ENCODE measurements at regions not wholly inside any gene's neighbourhood (a gene's known extent, or its start where the extent isn't known, plus 50 kb on each side); places are given as distances from the start of the nearest gene placed in this dataset.

DNA sequence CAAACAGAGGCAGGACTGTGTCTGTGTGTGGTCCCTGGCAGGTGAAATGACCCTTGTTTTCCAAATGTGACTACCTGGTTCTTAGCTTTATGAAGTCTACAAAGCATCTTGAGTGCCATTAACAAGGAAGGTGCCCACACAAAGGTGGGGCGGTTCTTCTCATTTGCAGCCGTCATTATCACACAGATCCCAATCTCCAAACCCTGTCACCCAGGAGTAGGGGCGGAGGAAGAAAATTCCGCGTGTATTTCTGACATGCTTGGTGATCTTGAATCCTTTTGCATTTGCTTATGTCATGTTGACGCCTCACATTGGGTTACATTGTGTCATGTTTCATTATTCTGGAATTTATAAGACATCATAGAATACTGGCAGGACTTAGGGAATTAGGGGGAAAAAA lies 277.3 kb downstream of the VRK1 start:
- no peak overlapping the region for H3K27ac ChIP-seq
- TF ChIP-seq, protein P1, sequence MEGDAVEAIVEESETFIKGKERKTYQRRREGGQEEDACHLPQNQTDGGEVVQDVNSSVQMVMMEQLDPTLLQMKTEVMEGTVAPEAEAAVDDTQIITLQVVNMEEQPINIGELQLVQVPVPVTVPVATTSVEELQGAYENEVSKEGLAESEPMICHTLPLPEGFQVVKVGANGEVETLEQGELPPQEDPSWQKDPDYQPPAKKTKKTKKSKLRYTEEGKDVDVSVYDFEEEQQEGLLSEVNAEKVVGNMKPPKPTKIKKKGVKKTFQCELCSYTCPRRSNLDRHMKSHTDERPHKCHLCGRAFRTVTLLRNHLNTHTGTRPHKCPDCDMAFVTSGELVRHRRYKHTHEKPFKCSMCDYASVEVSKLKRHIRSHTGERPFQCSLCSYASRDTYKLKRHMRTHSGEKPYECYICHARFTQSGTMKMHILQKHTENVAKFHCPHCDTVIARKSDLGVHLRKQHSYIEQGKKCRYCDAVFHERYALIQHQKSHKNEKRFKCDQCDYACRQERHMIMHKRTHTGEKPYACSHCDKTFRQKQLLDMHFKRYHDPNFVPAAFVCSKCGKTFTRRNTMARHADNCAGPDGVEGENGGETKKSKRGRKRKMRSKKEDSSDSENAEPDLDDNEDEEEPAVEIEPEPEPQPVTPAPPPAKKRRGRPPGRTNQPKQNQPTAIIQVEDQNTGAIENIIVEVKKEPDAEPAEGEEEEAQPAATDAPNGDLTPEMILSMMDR (conservative IDR thresholded peaks at IDR 0.05): no peak
- TF ChIP-seq ZFX (IDR thresholded peaks at IDR 0.05): no peak

DNA sequence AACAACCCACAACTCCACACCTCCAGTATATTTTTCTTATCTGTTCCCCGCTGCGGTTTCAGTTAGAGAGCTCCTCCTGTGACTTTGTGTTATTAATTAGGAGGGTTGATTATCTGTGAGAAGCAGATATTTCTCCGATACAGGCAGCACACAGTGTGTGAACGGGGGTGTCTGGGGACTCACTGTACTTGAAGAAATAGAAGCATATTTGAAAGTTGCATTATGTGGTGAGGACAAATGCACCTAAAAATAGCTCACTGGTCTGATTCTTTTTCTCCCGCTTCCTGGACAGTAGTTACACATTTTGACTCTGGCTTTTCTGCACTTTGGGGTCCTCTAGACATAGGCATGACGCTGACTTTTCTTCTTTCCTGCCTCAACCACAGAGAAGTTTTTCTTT lies 277.7 kb downstream of the VRK1 start:
- no peak overlapping the region for H3K27ac ChIP-seq
- TF ChIP-seq, protein P1 (conservative IDR thresholded peaks at IDR 0.05): no peak
- TF ChIP-seq ZFX (IDR thresholded peaks at IDR 0.05): no peak

DNA sequence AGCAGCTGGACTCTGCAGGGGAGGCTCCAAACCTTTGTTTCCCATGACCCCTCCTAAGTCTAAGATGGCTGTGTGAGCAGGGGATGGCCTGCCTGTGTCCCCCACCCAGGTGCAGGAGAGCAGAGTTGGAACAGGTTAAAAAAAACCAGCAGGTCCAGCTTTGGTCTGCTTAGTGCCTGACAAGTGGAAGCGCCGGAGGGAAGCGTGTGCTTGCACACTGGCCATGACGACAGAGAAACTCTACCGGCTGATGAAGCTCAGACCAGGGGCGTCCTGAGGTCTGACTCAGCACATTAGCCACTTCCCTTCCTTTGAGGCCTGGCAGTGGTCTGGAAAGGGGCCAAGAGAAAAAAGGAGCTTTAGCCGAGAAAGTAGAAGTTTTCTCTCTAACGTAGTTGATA lies 280.1 kb downstream of the VRK1 start:
- peak overlapping the region; percentile 12; the same call in 1 of the 2 replicates for H3K27ac ChIP-seq
- TF ChIP-seq, protein P1 (conservative IDR thresholded peaks at IDR 0.05): no peak
- TF ChIP-seq ZFX (IDR thresholded peaks at IDR 0.05): no peak

DNA sequence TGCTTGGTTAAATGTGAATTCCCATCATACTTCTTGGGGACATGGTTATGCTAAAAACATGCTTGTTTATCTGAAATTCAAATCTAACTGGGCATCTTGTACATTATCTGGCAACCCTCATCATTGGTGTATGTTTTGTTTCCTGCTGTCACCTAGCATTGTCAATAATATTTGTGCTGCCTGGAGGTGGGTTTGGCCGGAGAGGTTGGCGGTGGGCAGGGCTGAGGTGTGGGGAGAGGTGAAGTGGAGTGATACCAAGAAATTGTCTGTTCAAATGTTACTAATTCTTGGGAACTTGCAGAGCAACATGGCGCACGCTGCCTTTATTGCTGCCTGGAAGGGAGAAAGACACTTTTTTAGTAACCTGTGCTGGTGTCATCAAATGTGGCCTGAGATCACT lies 280.5 kb downstream of the VRK1 start:
- no peak overlapping the region for H3K27ac ChIP-seq
- TF ChIP-seq, protein P1 (conservative IDR thresholded peaks at IDR 0.05): no peak
- no peak for TF ChIP-seq ZFX (IDR thresholded peaks at IDR 0.05)

DNA sequence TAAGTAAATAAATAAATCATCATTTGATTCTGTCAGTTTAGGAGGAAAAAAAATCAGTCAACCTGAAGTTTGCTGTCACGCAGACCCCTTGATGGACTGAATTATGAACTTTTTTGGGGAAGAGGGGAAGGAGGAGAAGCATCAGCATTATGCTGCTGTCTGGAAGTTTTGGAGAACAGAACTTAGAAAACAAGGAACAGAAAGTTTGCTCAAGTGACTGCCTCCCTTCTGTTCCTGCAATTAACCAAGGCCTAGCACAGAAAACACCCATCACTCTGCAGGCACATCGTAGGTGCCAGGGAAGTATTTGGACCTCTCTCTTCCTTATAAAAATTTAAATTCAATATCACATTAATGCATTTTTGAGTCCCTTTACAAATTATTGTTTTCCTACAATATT lies 283.8 kb downstream of the VRK1 start:
- TF ChIP-seq, protein P1 (conservative IDR thresholded peaks at IDR 0.05): no peak
- TF ChIP-seq ZFX (IDR thresholded peaks at IDR 0.05): no peak
- H3K27ac ChIP-seq: no peak overlapping the region

DNA sequence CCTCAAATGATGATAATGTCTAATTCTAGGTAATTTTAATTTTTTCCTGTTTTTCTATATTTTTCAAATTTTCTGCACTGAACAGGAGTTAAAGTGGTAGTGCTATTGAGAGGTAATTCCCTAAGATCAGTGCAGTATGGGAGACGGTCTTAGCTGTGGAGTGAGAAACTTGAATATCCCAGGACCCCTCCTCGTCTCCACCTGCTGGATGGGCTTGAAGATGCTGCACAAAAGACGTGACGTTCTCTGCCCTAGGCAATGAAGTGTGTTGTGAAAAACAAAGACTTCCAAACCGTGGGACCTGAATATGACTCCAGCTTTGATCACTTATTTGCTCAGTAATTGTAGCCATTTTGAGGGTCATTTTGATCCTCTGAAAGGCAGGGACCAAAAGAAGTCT lies 298.1 kb downstream of the VRK1 start:
- no peak overlapping the region for H3K27ac ChIP-seq
- TF ChIP-seq, protein P1 (conservative IDR thresholded peaks at IDR 0.05): peak; percentile 14; the same call in 1 of the 2 replicates
- TF ChIP-seq ZFX (IDR thresholded peaks at IDR 0.05): no peak

DNA sequence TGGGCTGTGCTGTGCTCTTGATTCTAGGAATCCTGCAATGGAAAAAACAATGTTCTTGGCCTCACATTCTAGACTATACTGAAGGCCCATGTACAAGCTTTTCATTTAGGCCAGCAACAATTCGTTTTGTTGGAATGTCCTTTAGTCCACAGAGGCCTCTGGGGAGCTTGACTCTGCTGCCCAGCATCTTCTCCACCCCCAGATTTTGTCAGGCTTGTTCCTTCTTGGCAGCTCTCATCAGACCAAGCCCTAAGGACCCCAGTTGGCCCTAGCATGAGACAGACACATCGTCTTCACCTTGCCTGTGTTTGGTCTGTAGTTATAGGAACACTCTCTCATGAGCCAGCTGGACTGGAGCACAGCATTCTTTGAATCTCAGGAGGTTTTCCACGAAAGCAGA lies 300.1 kb downstream of the VRK1 start:
- no peak for TF ChIP-seq ZFX (IDR thresholded peaks at IDR 0.05)
- TF ChIP-seq, protein P1 (conservative IDR thresholded peaks at IDR 0.05): no peak
- no peak overlapping the region for H3K27ac ChIP-seq
